Keratinocyte (primary cell): ENCODE measurements at regions not wholly inside any gene's neighbourhood (a gene's known extent, or its start where the extent isn't known, plus 50 kb on each side); places are given as distances from the start of the nearest gene placed in this dataset.

Experiments used
- EZH2 ChIP-seq: IDR thresholded peaks from one replicate; pipeline ENCODE4 v1.6.1; 2012; ENCODE audit warnings: inconsistent platforms, mild to moderate bottlenecking, low read length, moderate library complexity
- TF ChIP-seq, protein P1 (sequence below), 3 experiments: IDR thresholded peaks in 1 of 3; conservative IDR thresholded peaks in 1 of 3; optimal IDR thresholded peaks in 1 of 3; 2 replicates in 2 of 3; 3 replicates in 1 of 3; pipeline versions ENCODE3 to v1.5.1; 2011; ENCODE audit warnings: low read length in 3 of 3, mild to moderate bottlenecking in 3 of 3, moderate library complexity in 2 of 3, control low read depth in 1 of 3, inconsistent platforms in 1 of 3; ENCODE audit not compliant: insufficient read depth in 2 of 3; ENCODE audit errors: extremely low read depth in 1 of 3

DNA sequence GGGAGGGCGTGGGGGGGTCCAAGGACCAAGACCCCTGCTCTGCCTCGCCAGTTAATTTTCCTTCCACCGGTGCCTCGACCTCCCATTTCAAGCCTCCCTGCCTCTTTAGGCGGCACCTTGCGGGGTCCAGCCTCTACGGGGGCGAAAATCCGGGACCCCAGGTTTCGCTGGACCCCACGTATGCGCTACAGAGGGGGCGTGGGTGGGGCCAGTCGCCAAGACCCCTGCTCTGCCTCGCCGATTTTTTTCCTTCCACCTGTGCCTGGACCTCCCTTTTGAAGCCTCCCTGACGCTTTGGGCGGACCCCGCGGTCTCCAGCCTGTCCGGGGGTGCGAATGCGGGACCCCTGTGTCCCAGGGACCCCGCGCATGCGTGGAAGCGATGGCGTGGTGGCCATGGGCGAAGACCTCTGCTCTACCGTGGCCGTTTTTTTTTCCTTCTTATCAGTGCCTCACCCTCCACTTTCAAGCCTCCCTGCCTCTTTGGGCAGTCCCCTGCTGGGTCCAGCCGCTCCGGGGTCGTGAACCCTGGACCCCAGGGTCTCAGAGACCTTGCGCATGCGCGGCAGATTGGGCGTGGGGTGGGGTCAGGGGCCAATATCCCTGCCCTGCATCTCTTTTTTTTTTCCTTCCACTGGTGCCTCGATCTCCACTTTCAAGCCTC, 324.2 kb downstream of the ALG10 start:
- TF ChIP-seq EZH2: no peak
- TF ChIP-seq, protein P1, sequence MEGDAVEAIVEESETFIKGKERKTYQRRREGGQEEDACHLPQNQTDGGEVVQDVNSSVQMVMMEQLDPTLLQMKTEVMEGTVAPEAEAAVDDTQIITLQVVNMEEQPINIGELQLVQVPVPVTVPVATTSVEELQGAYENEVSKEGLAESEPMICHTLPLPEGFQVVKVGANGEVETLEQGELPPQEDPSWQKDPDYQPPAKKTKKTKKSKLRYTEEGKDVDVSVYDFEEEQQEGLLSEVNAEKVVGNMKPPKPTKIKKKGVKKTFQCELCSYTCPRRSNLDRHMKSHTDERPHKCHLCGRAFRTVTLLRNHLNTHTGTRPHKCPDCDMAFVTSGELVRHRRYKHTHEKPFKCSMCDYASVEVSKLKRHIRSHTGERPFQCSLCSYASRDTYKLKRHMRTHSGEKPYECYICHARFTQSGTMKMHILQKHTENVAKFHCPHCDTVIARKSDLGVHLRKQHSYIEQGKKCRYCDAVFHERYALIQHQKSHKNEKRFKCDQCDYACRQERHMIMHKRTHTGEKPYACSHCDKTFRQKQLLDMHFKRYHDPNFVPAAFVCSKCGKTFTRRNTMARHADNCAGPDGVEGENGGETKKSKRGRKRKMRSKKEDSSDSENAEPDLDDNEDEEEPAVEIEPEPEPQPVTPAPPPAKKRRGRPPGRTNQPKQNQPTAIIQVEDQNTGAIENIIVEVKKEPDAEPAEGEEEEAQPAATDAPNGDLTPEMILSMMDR (optimal IDR thresholded peaks at IDR 0.05 in 1 of 3, IDR thresholded peaks at IDR 0.05 in 1 of 3, conservative IDR thresholded peaks at IDR 0.05 in 1 of 3; ENCODE audit: extremely low read depth in 1 of 3, insufficient read depth in 2 of 3, low read length in 3 of 3): no peak
